Stimulated activated CD8-positive, alpha-beta memory T cell treated with anti-CD3 and anti-CD28 coated beads, Interleukin-7, amount 100 ng/mL, for 1 hour (primary cell): ENCODE measurements at regions not wholly inside any gene's neighbourhood (a gene's known extent, or its start where the extent isn't known, plus 50 kb on each side); places are given as distances from the start of the nearest gene placed in this dataset.
"Not testable (repeated sequence)": the region's sequence is repeated elsewhere in the genome, so short reads cannot be mapped to it uniquely, and the experiment has no call there.

ENCODE experiments used
- DNase-seq, 2 donors: peaks; one replicate each; pipeline ENCODE4 v3.0.0-alpha.2; 2020; ENCODE audit warnings: low read depth in 2 of 2

DNA sequence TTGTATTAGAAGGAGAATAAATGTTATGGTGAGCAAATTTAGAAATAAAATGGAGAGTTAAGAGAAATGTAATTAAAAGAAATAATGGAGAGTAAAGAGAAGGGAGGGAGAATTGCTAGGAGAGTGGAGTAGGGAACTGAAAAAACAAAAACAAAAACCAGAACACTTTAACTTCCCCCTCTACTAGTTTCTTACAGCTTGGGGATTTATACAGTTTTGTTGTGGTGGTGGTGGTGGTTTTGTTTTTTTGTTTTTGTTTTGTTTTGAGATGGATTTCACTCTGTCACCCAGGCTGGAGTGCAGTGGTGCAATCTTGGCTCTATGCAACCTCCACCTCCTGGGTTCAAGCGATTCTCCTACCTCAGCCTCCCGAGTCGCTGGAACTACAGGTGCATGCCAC, 322.4 kb downstream of the TMEM167A start:
- no peak for DNase-seq

DNA sequence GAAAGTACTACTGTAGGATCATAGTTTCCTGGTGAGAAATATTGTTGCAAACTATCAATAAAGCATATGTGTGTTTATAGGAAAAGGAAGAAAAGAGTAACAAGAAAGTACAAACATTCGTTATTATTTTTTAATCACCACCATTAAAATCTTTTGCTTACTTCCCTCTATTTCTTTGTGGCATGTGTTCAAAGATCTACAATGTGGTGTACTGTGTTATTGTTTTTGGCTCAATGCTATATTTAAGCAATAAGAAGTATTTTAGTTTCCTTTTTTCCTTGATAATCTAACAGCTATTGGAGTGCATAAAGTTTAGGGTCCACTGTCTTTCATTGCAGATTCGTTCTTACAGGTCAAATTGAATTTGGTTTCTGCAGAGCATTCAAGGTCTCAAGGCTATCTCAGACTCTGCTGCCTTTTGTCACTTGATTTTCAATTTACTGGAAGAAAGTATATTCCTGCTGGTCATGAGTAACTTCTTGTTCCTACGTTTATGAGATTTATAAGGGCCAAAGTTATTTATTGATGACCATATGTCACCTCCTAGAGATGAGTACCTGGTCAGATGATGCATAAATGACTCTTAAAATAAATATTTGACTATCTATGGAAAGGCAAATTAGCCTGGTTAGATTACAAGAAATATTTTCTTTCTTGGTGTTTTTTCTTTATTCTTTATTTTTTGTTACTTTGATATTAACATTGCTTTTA, 323.0 kb downstream of the TMEM167A start:
- no peak for DNase-seq

- DNase-seq, result no peak
Observed at GRCh38 chr5:82753374-82753773, 323.8 kb downstream of the TMEM167A start.

GRCh38 chr5:82749461-82749820, 327.8 kb downstream of the TMEM167A start:
- DNase-seq, result no peak

- no peak for DNase-seq
Observed at GRCh38 chr5:82748688-82749460, 328.3 kb downstream of the TMEM167A start.

DNA sequence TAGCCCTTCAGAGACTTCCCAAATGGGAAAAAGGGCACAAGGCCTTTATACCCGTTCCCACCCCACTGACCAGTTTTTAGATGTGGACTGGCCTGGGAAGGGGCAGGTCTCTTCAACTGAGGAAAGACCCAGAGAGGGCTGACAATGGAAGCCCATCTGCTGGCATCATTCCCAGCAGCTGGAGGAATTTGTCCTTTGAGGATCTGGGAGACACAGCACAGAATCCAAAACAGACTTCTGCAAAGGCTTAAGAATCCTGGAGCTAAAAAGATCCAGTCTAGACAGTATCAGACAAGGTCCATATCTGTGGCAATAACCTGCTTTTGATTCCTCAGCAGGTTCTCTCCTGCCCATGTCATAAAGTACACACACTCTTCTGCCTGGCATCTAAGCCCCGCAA, 329.2 kb downstream of the TMEM167A start:
- DNase-seq, result no peak

- no peak for DNase-seq
Observed at GRCh38 chr5:82745016-82745415, 332.2 kb downstream of the TMEM167A start.

GRCh38 chr5:82738681-82739269, 338.4 kb downstream of the TMEM167A start:
- no peak for DNase-seq

DNA sequence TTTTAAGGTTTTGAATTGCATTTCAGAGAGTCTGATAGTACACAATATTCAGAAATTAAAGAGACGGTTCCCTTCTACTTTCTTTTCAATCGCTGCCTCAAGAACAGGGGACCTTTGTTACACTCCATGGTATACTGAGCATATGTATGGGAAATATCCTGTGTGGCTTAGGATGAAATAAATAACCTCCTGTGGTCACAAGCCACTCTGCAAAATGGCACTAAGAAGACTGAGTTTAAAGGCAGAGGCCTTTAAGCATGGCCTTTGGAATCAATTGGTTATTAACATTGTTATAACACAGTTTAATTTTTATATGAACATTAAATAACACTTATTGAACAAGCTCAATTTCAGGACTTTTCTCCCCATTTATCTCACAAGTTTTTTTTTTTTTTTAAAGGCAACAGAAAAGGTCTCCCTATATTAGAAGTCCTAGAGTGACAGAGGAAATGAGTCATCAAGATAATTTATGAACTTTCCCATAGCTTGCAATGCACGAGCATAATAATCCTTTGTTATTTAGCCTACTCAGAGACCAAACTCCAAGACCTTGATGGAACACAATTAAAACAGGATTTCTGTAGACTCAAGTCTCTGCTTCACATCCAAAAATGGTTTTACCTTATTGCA, 341.9 kb downstream of the TMEM167A start:
- no peak for DNase-seq

DNA sequence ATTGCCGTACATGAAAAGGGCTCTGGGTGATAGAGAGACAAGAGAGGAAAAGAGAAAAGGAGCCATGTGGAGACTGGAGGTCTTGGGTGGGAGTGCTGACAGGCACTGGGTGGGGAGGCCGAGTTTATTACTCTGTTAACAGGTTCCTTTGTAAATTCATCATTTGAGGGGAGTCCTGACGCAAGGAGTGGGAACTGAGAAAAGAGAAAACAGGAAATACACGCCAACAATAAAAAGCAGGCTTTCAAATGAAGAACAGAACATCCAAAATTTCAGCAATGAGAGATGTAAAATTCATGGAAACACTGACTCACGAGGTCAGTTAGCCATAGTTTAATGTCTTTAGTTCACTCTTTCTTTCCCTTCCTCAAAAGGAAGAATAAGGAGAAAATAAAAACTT, 342.8 kb downstream of the TMEM167A start:
- no peak for DNase-seq

GRCh38 chr5:82730913-82731312, 346.3 kb downstream of the TMEM167A start:
- DNase-seq, result no peak

DNA sequence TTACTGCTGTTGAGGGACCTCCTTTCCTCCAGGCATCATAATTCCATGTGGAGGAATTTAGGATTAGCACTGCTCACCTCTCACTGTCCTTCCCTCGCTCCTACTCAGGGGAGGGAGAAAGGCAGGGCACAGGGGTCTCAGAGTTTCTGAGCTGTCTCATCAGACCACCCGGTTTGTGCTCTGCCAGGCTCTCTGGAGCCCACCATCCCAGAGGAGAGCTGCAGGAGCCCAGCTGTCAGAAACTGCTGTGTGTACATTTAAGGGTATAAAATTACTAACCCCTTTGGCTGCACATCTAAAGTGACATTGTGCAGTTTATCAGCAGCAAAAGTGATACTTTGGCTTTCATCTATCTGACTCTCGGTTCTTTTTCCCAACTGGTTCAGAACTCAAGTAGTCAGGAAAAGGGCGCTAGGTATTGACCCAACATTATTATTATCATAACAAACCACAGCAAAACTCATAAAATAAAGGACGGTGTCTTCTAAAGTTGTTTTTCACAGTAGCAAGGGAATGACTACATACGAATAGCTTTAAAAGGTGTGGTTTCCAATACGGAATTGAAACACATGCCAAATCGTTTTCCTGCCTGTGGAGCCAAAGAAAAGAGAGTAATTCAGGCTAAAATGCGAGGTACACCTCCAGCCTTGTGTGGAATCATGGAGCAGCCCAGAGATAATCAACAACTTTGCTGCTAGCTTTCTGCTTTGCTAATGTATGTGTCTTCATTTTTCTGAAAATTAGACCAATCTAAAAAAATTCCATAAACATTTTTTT, 348.1 kb downstream of the TMEM167A start:
- no peak for DNase-seq

- DNase-seq, result no peak
Observed at GRCh38 chr5:82723168-82723567, 354.0 kb downstream of the TMEM167A start.

- no peak for DNase-seq
Observed at GRCh38 chr5:82721087-82721410, 356.1 kb downstream of the TMEM167A start.

- no peak for DNase-seq
Observed at GRCh38 chr5:82720213-82721086, 356.7 kb downstream of the TMEM167A start.

GRCh38 chr5:82719368-82719767, 357.8 kb downstream of the TMEM167A start:
- no peak for DNase-seq

DNA sequence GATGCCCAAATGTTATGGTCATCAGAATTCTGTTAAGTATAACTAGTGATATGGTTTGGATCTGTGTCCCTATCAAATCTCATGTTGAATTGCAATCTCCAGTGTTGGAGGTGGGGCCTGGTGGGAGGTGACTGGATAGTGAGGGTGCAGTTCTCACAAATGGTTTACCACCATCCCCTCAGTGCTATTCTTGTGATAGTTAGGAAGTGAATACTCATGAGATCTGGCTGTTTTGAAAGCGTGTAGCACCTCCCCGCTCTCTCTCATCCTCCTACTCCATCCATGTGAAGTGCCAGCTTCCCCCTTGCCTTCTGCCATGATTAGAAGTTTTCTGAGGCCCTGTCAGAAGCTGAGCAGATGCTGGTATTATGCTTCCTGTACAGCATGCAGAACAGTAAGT, 359.5 kb downstream of the TMEM167A start:
- no peak for DNase-seq

DNA sequence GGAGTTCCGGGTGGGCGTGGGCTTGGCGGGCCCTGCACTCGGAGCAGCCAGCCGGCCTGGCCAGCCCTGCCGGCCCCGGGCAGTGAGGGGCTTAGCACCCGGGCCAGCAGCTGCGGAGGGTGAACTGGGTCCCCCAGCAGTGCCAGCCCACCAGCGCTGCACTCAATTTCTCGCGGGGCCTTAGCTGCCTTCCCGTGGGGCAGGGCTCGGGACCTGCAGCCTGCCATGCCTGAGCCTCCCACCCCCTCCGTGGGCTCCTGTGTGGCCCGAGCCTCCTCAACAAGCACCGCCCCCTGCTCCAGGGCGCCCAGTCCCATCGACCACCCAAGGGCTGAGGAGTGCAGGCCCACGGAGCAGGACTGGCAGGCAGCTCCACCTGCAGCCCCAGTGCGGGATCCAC, 362.5 kb downstream of the TMEM167A start:
- DNase-seq, result not testable (repeated sequence)

DNA sequence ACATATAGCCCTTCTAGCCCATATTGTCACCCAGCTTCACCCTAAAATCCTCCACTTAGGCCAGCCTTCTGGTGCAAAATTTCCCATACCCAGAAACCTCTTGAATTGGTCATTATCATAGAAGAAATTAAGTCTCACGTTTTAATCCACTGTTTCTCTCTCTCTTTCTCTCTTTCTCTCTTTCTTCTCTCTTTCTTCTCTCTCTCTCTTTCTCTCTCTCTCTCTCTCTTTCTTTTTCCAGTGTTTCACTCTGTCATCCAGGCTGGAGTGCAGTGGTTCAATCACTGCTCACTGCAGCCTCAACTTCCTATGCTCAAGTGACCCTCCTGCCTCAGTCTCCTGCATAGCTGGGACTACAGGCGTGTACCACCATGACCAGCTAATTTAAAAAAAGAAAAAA, 363.4 kb downstream of the TMEM167A start:
- no peak for DNase-seq

- no peak for DNase-seq
Observed at GRCh38 chr5:82707741-82708140, 369.5 kb downstream of the TMEM167A start.

GRCh38 chr5:82704381-82704780, 372.8 kb downstream of the TMEM167A start:
- DNase-seq, result no peak
